K562 (cell line): ENCODE measurements at regions not wholly inside any gene's neighbourhood (a gene's known extent, or its start where the extent isn't known, plus 50 kb on each side); places are given as distances from the start of the nearest gene placed in this dataset.

ENCODE experiments used
- ATAC-seq: fragments of 200-7000 bp; cut with Tn5 transposase; 3 replicates; pipeline ENCODE4 v1.9.1; 2020; ENCODE audit warnings: moderate library complexity
- BruUV-seq: library from RNA; stranded (reverse); fragments of 400-500 nt; replicated peaks from 2 replicates; lab custom pipeline; 2021; lab: Mats Ljungman, UMichigan
- CTCF ChIA-PET: fragments of 300-600 bp; formaldehyde crosslinking; extraction: SDS; loops from one replicate; lab custom pipeline; 2021; ENCODE audit warnings: low intra/inter-chr PET ratio; lab: Yijun Ruan, JAX
- POLR2A ChIA-PET: fragments of 300-600, 350-650 bp; sonication (Branson Sonifier 250); formaldehyde crosslinking; extraction: SDS; loops from one replicate; lab custom pipeline; 2021; ENCODE audit warnings: antibody characterized with exemption, inconsistent platforms; lab: Yijun Ruan, JAX
- DNase-seq, 4 experiments: peaks; one replicate each; pipeline versions ENCODE4 v3.0.0 to v3.0.0-alpha.2; 2011 to 2018; ENCODE audit warnings: low spot score in 3 of 4, mixed read lengths in 3 of 4; ENCODE audit errors: extremely low read depth in 1 of 4
- FAIRE-seq: peaks from 2 replicates; lab custom pipeline; 2011; peaks lifted over from hg19 to GRCh38; lab: Jason Lieb, UNC
- H2AFZ ChIP-seq: 2 replicates; pipeline ENCODE4 v1.6.0; 2011; ENCODE audit warnings: low read depth, low read length, control low read depth, inconsistent platforms
- H3K27ac ChIP-seq: fragments of 200-600 bp; 3 replicates; pipeline ENCODE4 v1.8.0; 2011; ENCODE audit warnings: low read depth, mild to moderate bottlenecking, control low read depth, inconsistent platforms, low read length, moderate library complexity, mixed read lengths; ENCODE audit errors: extremely low read depth
- H3K27me3 ChIP-seq, 2 experiments: fragments of 300-600 bp in 1 of 2; 2 replicates in 1 of 2; 3 replicates in 1 of 2; pipeline versions ENCODE4 v1.6.0 to v1.8.0; 2011; ENCODE audit warnings: inconsistent platforms in 2 of 2, low read length in 2 of 2, mild to moderate bottlenecking in 1 of 2, mixed read lengths in 1 of 2, moderate library complexity in 1 of 2; ENCODE audit not compliant: control insufficient read depth in 2 of 2, insufficient read depth in 2 of 2
- H3K36me3 ChIP-seq: fragments of 300-600 bp; 3 replicates; pipeline ENCODE4 v1.8.0; 2011; ENCODE audit warnings: mild to moderate bottlenecking, low read length, inconsistent platforms; ENCODE audit not compliant: control insufficient read depth, insufficient read depth
- H3K4me1 ChIP-seq, 2 experiments: fragments of 200-600 bp in 1 of 2; replicated peaks in 1 of 2; 2 replicates in 1 of 2; 3 replicates in 1 of 2; pipeline versions ENCODE4 v1.5.1 to v1.8.0; 2011; ENCODE audit warnings: inconsistent platforms in 2 of 2, low read length in 2 of 2, mild to moderate bottlenecking in 1 of 2, mixed read lengths in 1 of 2, moderate library complexity in 1 of 2; ENCODE audit not compliant: control insufficient read depth in 2 of 2, insufficient read depth in 2 of 2
- H3K4me2 ChIP-seq: 2 replicates; pipeline ENCODE4 v1.6.1; 2011; ENCODE audit warnings: low read length, control low read depth, inconsistent platforms, mixed read lengths; ENCODE audit not compliant: insufficient read depth
- H3K4me3 ChIP-seq: fragments of 200-600 bp; sonication (generic), shearing (Covaris generic); 2 replicates; pipeline ENCODE4 v1.5.1; 2016; ENCODE audit warnings: control low read depth, inconsistent platforms
- H3K79me2 ChIP-seq: fragments of 200-600 bp; 3 replicates; pipeline ENCODE4 v1.8.0; 2011; ENCODE audit warnings: low read length, inconsistent platforms; ENCODE audit not compliant: control insufficient read depth, insufficient read depth
- H3K9ac ChIP-seq, 2 experiments: 2 replicates each; pipeline versions ENCODE4 v1.6.0 to v1.6.1; 2011; ENCODE audit warnings: low read depth in 2 of 2, low read length in 2 of 2, control low read depth in 1 of 2, inconsistent platforms in 1 of 2, mild to moderate bottlenecking in 1 of 2, mixed read lengths in 1 of 2; ENCODE audit not compliant: insufficient read depth in 1 of 2
- H3K9me1 ChIP-seq: one replicate; pipeline ENCODE4 v1.6.0; 2011; ENCODE audit warnings: inconsistent platforms, mild to moderate bottlenecking, low read length, moderate library complexity; ENCODE audit not compliant: control insufficient read depth, insufficient read depth
- H3K9me3 ChIP-seq: replicated peaks from 2 replicates; pipeline ENCODE4 v1.5.1; 2011; ENCODE audit warnings: low read depth, low read length, inconsistent platforms; ENCODE audit not compliant: control insufficient read depth, insufficient read depth
- H4K20me1 ChIP-seq: replicated peaks from 2 replicates; pipeline ENCODE4 v1.6.1; 2011; ENCODE audit warnings: low read length, inconsistent platforms, mixed read lengths; ENCODE audit not compliant: control insufficient read depth, insufficient read depth
- ATF7 ChIP-seq: fragments of 450-650 bp; IDR thresholded peaks from 2 replicates; pipeline ENCODE4 v1.7.1; 2014; ENCODE audit warnings: mild to moderate bottlenecking, moderate library complexity
- ELF2 ChIP-seq: fragments of 250-450 bp; sonication (Bioruptor Pico); IDR thresholded peaks from 2 replicates; pipeline ENCODE4 v1.5.0; 2021; ENCODE audit warnings: mild to moderate bottlenecking
- FOS ChIP-seq: IDR thresholded peaks from 3 replicates; pipeline ENCODE4 v1.6.1; 2011; ENCODE audit not compliant: insufficient read length; ENCODE audit errors: extremely low read depth
- GTF2E2 ChIP-seq: fragments of 200-800 bp; sonication (Bioruptor generic); IDR thresholded peaks from 2 replicates; pipeline ENCODE4 v1.6.1; 2016; ENCODE audit warnings: missing genetic modification characterization, missing compliant biosample characterization
- LARP7 ChIP-seq: fragments of 450-650 bp; IDR thresholded peaks from 2 replicates; pipeline ENCODE4 v1.6.1; 2016
- SMARCB1 ChIP-seq: IDR thresholded peaks from 2 replicates; pipeline ENCODE4 v1.6.1; 2011; ENCODE audit warnings: improper control_type of control experiment, low read depth; ENCODE audit not compliant: insufficient read length
- TCF3 ChIP-seq: sonication (generic); formaldehyde crosslinking; IDR thresholded peaks from 2 replicates; pipeline ENCODE4 v1.4.0; 2020; ENCODE audit warnings: mild to moderate bottlenecking, missing genetic modification reagents
- U2AF1 ChIP-seq: fragments of 200-400 bp; formaldehyde crosslinking; optimal IDR thresholded peaks from 2 replicates; pipeline ENCODE3; 2017; ENCODE audit warnings: mild to moderate bottlenecking, low read depth, low read length, moderate library complexity
- YBX1 ChIP-seq: fragments of 450-650 bp; IDR thresholded peaks from 2 replicates; pipeline ENCODE4 v1.7.1; 2016; ENCODE audit warnings: mild to moderate bottlenecking
- ZBTB7A ChIP-seq: IDR thresholded peaks from 2 replicates; pipeline ENCODE4 v1.6.1; 2011; ENCODE audit warnings: low read depth, mild to moderate bottlenecking, low read length, moderate library complexity, borderline replicate concordance; ENCODE audit not compliant: control insufficient read depth
- ZC3H8 ChIP-seq: fragments of 450-650 bp; IDR thresholded peaks from 2 replicates; pipeline ENCODE4 v1.6.1; 2017
- ZNF121 ChIP-seq: sonication (generic); formaldehyde crosslinking; conservative IDR thresholded peaks from 2 replicates; pipeline ENCODE4 v1.8.0; 2022; ENCODE audit warnings: missing genetic modification reagents
- WGBS: fragments of 100-300 bp; shearing (Covaris generic); methylation state at CpG from one replicate; pipeline ENCODE4 v1.1.6; 2016; ENCODE audit warnings: low coverage, mixed read lengths; ENCODE audit not compliant: insufficient coverage; ENCODE audit errors: missing lambda C conversion rate; 5-methylcytosine and 5-hydroxymethylcytosine counted together
- in situ Hi-C: fragments of 300-500 bp; cut with MboI; formaldehyde crosslinking; loops from 4 replicates; pipeline ENCODE4 v1.15.0; 2018; ENCODE audit warnings: inconsistent platforms, mixed read lengths
- intact Hi-C: fragments of 100-400 bp; cut with micrococcal nuclease; formaldehyde crosslinking; loops from 2 replicates; pipeline ENCODE4 v1.14.2; 2022
- TF ChIP-seq, protein P1 (sequence below): fragments of 200-600 bp; sonication (generic); IDR thresholded peaks from one replicate; pipeline ENCODE4 v1.6.1; 2012; ENCODE audit warnings: mild to moderate bottlenecking, low read depth, low read length, inconsistent platforms
- TF ChIP-seq, protein P2 (sequence below): fragments of 250-450 bp; sonication (Bioruptor Pico); IDR thresholded peaks from 2 replicates; pipeline ENCODE4 v1.8.0; 2022; ENCODE audit warnings: inconsistent platforms, mild to moderate bottlenecking, moderate library complexity, borderline replicate concordance

DNA sequence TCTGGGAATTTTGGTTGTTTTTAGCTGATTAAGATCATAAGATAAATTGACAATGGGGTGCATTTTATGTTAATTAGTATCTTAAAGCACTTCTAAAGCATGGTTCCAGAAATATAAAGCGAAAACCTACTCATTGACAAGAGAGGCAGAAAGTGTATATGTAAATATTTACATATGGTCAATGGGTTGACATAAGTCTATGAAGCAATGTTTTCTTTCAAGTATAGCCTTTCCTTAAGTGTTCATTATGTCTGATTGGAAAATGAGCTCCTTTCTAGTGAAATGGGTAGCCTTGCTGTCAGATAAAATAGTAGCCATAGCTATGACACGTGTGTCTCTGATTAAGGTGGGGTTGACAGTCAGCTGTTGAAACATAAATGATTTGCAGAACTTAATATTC is 365.2 kb upstream of the AGTR1 start:
- H3K79me2 ChIP-seq: no peaks in the 10 kb centered on the region
- H3K9me3 ChIP-seq: no peaks in the 10 kb centered on the region
- in situ Hi-C loops (no loop called here), intact Hi-C loops (no loop called here)
- no TSS peak for BruUV-seq
- no peak for ATAC-seq
- WGBS: 0% methylated on average over 2 of the region's 2 CpGs
- no peak overlapping the region for H2AFZ ChIP-seq
- no peaks in the 10 kb centered on the region for H3K9me1 ChIP-seq
- no peaks in the 10 kb centered on the region for H3K36me3 ChIP-seq
- FAIRE-seq: no peak
- no peak overlapping the region for H3K9ac ChIP-seq
- DNase-seq: no peak
- ChIA-PET POLR2A (no interaction called here), CTCF (no interaction called here)
- no peak overlapping the region for H3K27ac ChIP-seq
- H3K4me3 ChIP-seq: no peak overlapping the region
- no peak overlapping the region for H3K4me2 ChIP-seq
- H3K27me3 ChIP-seq: no peaks in the 10 kb centered on the region
- H4K20me1 ChIP-seq: no peaks in the 10 kb centered on the region
- H3K4me1 ChIP-seq: no peaks in the 10 kb centered on the region
- no peak for TF ChIP-seq YBX1
- TF ChIP-seq, protein P1, sequence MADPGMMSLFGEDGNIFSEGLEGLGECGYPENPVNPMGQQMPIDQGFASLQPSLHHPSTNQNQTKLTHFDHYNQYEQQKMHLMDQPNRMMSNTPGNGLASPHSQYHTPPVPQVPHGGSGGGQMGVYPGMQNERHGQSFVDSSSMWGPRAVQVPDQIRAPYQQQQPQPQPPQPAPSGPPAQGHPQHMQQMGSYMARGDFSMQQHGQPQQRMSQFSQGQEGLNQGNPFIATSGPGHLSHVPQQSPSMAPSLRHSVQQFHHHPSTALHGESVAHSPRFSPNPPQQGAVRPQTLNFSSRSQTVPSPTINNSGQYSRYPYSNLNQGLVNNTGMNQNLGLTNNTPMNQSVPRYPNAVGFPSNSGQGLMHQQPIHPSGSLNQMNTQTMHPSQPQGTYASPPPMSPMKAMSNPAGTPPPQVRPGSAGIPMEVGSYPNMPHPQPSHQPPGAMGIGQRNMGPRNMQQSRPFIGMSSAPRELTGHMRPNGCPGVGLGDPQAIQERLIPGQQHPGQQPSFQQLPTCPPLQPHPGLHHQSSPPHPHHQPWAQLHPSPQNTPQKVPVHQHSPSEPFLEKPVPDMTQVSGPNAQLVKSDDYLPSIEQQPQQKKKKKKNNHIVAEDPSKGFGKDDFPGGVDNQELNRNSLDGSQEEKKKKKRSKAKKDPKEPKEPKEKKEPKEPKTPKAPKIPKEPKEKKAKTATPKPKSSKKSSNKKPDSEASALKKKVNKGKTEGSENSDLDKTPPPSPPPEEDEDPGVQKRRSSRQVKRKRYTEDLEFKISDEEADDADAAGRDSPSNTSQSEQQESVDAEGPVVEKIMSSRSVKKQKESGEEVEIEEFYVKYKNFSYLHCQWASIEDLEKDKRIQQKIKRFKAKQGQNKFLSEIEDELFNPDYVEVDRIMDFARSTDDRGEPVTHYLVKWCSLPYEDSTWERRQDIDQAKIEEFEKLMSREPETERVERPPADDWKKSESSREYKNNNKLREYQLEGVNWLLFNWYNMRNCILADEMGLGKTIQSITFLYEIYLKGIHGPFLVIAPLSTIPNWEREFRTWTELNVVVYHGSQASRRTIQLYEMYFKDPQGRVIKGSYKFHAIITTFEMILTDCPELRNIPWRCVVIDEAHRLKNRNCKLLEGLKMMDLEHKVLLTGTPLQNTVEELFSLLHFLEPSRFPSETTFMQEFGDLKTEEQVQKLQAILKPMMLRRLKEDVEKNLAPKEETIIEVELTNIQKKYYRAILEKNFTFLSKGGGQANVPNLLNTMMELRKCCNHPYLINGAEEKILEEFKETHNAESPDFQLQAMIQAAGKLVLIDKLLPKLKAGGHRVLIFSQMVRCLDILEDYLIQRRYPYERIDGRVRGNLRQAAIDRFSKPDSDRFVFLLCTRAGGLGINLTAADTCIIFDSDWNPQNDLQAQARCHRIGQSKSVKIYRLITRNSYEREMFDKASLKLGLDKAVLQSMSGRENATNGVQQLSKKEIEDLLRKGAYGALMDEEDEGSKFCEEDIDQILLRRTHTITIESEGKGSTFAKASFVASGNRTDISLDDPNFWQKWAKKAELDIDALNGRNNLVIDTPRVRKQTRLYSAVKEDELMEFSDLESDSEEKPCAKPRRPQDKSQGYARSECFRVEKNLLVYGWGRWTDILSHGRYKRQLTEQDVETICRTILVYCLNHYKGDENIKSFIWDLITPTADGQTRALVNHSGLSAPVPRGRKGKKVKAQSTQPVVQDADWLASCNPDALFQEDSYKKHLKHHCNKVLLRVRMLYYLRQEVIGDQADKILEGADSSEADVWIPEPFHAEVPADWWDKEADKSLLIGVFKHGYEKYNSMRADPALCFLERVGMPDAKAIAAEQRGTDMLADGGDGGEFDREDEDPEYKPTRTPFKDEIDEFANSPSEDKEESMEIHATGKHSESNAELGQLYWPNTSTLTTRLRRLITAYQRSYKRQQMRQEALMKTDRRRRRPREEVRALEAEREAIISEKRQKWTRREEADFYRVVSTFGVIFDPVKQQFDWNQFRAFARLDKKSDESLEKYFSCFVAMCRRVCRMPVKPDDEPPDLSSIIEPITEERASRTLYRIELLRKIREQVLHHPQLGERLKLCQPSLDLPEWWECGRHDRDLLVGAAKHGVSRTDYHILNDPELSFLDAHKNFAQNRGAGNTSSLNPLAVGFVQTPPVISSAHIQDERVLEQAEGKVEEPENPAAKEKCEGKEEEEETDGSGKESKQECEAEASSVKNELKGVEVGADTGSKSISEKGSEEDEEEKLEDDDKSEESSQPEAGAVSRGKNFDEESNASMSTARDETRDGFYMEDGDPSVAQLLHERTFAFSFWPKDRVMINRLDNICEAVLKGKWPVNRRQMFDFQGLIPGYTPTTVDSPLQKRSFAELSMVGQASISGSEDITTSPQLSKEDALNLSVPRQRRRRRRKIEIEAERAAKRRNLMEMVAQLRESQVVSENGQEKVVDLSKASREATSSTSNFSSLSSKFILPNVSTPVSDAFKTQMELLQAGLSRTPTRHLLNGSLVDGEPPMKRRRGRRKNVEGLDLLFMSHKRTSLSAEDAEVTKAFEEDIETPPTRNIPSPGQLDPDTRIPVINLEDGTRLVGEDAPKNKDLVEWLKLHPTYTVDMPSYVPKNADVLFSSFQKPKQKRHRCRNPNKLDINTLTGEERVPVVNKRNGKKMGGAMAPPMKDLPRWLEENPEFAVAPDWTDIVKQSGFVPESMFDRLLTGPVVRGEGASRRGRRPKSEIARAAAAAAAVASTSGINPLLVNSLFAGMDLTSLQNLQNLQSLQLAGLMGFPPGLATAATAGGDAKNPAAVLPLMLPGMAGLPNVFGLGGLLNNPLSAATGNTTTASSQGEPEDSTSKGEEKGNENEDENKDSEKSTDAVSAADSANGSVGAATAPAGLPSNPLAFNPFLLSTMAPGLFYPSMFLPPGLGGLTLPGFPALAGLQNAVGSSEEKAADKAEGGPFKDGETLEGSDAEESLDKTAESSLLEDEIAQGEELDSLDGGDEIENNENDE: no peak
- TF ChIP-seq, protein P2, sequence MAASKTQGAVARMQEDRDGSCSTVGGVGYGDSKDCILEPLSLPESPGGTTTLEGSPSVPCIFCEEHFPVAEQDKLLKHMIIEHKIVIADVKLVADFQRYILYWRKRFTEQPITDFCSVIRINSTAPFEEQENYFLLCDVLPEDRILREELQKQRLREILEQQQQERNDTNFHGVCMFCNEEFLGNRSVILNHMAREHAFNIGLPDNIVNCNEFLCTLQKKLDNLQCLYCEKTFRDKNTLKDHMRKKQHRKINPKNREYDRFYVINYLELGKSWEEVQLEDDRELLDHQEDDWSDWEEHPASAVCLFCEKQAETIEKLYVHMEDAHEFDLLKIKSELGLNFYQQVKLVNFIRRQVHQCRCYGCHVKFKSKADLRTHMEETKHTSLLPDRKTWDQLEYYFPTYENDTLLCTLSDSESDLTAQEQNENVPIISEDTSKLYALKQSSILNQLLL (CRISPR knock-in tag): no peak
- TF ChIP-seq ELF2 (CRISPR knock-in tag): no peak
- no peak for TF ChIP-seq TCF3 (CRISPR knock-in tag)
- no peak for TF ChIP-seq GTF2E2 (tag)
- TF ChIP-seq FOS: no peak
- no peak for TF ChIP-seq U2AF1
- TF ChIP-seq SMARCB1: no peak
- TF ChIP-seq ZBTB7A: no peak
- no peak for TF ChIP-seq ZC3H8
- TF ChIP-seq ZNF121: no peak
- no peak for TF ChIP-seq ATF7
- no peak for TF ChIP-seq LARP7
